Stimulated activated CD8-positive, alpha-beta memory T cell treated with anti-CD3 and anti-CD28 coated beads, Interleukin-2, amount 100 ng/mL, for 1 hour (primary cell): ENCODE measurements at regions not wholly inside any gene's neighbourhood (a gene's known extent, or its start where the extent isn't known, plus 50 kb on each side); places are given as distances from the start of the nearest gene placed in this dataset.

Experiments
- DNase-seq, 2 donors: peaks; one replicate each; pipeline ENCODE4 v3.0.0-alpha.2; 2020; ENCODE audit warnings: low read depth in 2 of 2

DNA sequence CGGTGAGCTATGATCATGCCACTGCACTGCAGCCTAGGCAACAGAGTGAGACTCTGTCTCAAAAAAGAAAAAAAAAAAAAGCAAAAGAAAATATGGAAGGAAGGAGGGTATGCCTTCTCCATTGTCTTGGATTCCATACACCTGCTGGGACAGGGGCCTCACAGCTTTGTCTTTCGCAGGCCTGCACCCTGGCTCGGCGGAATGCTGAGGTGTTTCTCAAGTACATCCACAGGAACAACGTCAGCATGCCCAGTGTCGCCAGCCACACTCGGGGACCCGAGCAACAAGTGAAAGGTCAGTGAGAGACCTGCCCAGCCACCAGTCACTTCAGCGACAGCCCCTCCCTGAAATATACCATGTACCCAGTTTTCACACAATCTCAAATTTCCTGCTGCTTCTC, 288.5 kb upstream of the UMPS start:
- no peak for DNase-seq

DNA sequence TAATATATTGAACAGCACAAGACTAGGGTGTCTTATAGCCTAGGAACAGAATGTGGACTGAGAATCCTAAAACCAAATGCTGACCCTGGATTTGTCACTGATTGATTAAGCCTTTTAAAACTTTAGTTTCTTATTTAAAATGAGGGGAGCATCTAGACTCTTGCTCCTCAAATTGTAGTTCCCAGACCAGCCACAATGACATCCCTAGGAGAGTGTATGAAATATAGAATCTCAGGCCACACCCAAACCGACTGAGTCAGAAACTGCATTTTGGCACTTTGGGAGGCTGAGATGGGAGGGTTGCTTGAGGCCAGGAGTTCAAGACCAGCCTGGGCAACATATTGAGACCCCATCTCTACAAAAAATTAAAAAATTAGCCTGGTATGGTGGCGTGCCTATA, 287.8 kb upstream of the UMPS start:
- no peak for DNase-seq

DNA sequence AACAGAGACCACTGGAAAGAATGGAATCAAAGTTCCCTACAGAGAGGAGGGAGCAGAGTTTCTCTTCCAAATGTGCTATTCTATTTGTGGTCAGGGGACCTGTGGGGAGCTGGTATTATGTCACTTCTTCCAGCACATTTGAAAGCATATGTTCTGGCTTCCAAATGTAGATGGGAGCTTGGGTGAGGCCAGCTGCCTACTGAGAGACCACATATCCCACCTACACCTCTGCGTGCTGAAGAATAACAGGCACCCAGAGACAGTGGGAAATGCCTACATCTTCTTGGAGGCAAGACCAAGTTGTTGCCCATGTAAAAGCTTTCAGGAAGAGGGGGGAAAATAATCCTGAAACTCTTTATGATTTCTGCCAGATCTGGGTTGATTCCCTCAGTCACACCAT, 286.8 kb upstream of the UMPS start:
- DNase-seq, result no peak

DNA sequence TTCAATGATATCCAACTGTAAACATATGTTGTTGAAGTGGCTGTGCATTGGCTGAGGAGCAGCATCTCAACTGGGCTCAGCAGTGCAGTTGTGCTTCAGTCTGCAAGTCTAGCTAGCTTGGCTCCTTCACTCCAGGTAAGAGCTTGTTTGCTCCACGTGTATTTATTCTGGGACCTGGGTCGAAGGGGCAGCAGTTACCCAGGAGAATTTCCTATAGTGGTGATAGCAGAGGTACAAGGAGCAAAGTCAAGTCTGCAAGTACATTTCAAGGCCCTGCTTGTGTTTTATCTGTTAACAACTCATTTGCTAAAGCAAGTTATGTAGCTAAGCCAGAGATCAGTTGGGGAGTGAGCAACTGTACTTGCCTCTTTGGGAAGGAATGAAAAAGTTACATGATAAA, 286.2 kb upstream of the UMPS start:
- no peak for DNase-seq

DNA sequence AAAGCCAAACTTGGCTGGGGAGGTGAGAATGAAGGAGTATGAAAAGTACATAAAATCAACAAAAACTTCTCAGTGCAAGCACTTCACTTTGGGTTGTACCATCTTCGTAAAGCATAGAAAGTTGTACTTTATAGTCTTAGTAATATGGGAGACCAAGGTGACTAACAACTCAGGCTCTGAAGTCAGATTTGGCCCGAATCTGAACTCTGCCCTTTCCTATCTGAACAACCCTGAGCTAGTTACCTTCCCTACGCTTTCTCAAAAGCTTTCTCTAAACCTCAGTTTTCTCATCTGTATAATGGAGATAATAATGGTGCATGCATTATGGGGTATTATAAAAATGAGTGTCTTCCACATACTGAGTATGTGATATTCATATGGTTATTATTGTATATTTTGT, 285.4 kb upstream of the UMPS start:
- no peak for DNase-seq

DNA sequence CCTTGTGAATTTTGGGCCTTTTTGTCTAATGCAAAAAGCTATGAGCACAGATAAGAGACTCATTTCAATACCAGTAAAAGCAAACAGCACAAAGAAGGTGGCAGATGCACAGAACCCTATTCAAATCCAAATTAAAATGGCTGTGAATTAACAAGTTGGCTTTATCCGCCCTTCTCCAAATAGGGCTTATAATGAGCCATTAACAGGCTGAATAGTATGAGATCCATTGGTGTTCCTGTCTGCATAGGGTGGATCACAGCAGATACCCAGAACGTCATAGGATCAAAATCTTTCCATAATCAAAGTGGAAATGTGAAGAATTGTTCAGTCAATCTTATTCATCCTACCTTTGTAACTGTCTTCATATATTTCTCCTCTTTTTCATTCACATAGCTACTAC, 282.4 kb upstream of the UMPS start:
- DNase-seq, result no peak

DNA sequence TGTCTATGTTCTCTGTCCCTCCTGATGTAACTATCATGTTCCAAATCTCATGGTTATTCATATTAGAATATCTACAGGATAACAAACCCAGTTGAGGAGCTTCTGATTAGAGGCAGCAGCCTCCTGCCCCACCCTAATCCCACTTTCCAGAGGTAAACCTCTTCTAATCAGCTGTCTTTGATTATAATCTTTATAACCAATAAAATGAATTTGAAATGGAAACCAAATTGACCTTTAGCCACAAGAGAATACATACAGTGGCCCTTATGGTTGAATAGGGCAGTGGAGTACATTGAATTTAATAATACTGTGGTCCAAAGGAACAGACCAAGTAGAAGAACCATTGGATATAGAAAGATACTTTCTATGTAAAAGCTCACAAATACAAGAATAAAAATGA, 281.3 kb upstream of the UMPS start:
- DNase-seq, result no peak

DNA sequence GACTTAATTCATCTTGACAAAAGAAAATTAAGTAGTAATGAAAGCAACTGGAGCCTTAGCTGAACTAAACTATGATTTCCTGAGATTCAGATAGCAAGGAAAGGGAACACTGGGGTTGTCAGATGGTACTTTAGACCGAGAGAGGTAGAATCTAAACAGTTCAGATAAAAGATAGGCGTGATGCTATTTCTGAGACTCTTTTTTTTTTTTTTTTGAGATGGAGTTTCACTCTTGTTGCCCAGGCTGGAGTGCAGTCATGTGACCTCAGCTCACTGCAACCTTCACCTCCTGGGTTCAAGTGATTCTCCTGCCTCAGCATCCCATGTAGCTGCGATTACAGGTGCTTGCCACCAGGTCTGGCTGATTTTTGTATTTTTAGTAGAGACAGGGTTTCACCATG, 279.9 kb upstream of the UMPS start:
- DNase-seq, result no peak

DNA sequence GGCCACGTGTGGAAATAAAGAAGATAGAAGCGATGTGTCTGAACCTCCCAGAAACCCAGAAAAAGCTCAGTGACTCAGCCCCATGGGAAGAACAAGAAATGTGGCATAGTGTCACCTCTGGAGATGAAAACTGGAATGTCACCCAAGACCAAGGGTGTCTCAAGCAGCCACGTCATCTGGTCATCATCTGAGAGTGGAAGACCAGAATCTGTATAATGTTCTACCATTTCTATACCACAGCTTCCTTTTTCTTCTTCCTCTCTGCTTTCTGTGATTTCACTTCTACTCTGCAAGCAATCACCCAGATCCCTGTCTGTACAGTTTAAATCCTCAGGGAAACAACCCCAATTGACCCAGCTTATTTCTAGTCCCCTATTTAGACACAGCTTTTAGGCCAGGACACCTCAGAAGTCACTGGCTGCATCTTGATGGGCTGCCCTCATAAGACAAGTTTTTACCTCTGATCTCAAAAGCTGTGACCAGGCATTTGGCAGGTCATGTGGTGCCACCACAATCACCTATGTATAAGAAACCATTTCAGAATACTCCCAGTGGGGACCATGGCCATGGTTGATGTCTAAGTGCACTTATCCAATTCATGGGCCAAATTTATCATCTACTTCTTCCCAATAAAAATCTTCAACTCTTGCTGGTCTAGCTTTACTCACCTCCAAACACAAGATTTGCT, 278.5 kb upstream of the UMPS start:
- DNase-seq, result no peak

DNA sequence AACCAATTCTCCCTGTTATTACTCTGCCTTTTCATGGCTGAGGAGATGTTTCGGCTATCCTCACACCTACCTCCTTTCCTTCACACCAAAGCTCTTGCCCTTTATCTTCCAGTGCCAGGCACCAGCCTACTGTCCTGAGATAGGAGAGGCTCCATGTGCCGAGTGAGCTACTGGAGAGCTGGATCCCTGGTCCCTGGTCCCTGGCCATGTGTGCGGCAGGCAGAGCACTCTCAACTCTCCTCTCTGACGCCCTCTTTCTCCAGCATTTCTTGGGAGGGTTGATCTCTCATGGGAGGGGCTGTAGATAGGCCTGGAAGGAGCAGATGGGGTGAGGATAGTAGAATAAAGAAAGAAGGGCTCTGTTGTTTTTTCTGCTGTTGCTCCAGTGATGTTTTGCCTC, 277.1 kb upstream of the UMPS start:
- no peak for DNase-seq

DNA sequence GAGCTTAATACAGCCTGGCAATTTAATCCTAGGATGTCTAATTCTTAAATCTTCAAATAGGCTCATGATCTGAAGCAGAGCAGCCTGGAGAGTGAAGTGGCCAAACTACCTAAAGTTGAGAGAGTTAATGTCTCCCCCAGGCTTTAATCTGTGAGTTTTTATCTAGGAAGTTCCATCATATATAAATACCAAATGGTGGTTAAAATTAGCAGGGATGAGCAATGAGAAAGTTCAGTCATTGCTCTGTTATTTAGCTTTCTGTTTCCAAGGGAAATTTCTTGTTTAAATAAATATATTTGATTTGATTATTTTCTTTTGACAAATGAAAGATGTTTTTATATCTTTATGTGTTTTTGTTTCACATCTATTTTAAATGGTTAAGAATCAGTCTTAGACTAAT, 274.4 kb upstream of the UMPS start:
- no peak for DNase-seq

DNA sequence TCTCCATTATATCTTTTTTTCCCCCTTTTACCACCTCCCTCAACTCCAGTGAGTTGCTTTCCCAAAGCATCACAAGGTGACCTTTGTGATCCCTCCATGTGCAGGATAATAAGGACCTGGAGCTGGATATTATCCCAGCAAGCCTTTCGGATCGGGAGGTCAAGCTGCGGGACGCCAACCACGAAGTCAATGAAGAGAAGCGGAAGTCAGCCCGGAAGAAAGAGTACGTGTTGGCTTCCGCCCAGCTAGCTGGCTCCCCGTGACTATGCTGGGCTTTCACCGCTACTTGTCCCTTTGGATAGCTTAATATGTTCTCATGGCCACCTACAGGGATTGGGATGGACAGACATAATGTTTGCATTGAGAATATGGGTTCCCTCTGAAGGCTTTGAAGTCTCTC, 273.7 kb upstream of the UMPS start:
- no peak for DNase-seq

DNA sequence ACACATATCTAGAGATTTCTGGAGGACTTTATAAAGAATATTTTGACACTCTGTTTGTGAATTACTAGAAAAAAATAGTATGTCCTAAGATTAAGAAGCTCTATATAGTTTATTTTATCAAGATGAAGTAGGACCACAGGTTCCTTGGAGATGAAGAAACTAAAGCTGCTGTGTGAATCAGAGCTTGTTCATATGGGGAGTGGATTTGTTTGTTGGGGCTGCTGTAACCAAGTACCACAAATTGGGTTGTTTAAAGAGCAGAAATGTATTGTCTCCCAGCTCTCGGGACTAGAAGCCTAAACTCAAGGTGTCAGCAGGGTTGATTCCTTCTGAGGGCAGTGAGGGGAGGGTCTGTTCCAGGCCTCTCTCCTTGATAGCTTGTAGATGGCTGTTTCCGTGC, 270.6 kb upstream of the UMPS start:
- DNase-seq, result no peak

DNA sequence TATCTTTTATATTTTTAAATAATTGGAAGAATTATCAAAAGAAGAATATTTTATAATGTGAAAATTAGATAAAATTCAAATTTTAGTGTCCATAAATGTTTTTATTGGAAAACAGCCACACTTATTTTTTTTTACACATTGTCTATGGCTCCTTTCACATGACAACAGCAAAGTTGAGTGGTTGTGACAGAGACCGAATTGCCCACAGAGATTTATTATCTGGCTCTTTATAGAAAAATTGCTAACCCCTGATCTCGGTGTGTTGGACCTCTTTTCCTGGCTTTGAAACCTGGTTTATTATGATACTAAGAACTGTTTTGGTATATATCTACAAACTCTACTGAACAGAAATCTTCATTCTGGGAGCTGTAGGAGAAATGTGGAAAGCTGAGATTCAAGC, 269.1 kb upstream of the UMPS start:
- DNase-seq, result no peak

DNA sequence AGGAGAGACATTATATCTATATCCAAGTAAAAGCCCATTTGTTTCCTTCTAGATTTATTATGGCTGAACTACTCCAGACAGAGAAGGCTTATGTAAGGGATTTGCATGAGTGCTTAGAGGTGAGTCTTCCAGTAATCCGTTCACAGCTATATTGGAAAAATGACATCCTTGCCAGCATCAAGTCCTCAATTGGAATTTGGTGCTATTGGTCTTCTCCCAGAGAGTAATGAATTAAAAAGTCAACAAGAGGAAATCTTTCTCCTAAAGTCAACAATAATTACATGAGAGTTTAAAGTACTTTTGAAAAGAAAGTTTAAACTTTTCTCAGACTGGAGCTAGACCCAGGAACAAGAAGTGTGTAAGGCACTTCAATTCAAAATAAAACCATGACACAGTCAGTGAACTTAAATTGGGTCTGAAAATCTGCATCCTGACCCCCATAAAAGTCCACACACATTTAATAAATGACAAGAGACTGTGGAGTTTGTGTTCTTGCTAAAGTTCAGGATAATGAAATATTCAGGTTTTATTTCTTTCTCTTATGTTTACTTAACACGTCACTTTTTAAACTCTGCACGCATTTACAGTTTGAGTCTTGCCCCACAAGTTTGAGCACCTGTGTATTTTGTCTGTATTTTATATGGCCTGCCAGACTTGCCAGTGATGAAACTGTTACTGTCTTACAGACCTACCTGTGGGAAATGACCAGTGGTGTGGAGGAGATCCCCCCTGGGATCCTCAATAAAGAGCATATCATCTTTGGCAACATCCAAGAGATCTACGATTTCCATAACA, 268.2 kb upstream of the UMPS start:
- no peak for DNase-seq

DNA sequence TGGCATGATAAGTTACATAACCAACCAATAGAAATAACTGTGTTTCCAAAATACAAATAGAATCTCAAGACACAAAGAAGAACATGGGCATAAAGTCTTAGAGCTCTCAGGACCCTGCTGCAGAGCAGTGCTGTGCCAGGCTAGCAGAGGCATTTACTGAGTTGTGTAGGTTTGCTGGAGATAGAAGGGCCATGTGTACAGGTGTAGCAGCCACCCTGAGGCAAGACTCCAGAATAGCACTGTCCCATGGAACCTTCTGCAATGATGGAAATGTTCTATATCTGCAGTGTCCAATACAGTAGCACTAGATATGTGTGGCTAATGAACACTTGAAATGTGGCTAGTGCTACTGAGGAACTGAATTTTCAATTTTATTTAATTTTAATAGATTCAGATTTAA, 267.0 kb upstream of the UMPS start:
- DNase-seq, result no peak

DNA sequence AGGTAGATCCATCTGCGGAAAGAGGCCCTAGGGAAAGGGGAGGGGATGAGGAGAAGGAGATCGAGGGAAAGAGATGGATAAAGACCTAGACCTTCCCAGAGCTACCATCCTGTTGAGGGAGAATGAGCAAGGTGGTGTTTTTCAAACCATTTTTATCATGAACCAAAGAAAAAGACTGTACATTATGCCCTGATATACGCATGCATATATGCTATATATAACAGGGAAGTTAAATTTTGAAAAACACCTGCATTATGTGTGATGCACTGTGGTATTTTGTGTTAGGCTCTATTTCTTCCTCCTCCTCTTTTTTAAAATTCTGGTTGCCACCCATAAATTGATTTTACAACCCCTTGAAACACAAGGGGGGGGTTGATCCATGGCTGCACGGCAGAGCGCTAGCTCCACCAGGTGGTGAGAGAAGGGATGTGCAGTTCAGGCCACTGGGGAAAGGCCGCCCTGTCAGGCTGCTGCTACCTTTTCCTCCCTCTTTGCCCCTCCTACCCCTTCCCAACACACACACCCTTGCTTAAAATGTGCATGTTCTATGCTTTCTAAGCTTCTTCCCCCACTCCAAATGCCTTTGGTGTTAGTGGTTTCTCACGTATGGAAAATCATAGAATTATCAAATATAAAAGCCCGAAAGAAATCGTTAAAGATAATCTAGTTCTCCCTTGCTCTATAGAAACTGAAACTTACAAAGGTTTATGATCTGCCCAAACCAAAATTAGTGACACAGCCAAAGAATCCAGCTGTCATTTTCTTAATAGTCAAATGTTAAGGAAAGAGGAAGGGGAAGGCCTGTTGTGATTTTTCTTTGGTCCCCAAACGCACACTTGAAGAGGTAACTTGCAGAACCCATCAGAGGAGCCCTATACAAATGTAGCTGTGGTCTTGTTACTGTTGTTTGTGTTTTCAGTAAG, 262.0 kb upstream of the UMPS start:
- no peak for DNase-seq

DNA sequence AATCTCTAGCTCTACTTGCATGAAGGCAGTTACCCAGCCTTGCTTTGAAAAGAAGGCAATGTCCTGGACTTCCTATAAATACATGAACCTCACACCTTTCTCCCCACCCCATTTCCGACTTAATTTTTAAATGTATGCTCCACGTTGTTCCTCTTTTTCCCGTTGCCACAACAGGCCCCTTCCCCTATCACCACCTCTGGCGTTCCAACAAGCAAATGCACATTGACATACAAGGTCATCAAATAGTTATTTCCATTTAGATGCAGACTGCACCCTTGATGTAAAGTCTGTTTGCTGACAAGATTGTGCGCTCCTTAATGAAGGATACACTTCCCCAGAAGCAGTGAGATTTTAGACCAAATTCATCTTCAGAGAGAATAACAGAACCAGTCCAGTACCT, 260.7 kb upstream of the UMPS start:
- DNase-seq, result no peak

DNA sequence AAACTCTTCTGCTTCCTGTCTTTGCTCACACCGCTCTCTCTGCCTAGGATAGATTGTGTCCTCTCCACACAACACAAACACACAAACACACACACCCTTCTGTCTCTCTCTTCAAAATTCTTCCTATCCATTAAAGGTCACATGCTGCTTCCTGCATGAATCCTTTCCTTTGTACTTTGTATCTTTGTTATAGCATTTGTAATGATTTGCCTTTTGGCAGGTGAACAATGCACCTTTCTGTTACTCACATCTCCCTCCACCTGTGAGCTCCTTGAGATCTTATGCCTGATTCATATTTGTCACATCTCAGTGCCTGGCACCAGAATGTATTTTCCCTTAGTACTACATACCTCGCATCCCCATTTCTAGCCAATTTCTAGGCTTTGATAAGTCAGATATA, 251.4 kb upstream of the UMPS start:
- DNase-seq, result no peak

DNA sequence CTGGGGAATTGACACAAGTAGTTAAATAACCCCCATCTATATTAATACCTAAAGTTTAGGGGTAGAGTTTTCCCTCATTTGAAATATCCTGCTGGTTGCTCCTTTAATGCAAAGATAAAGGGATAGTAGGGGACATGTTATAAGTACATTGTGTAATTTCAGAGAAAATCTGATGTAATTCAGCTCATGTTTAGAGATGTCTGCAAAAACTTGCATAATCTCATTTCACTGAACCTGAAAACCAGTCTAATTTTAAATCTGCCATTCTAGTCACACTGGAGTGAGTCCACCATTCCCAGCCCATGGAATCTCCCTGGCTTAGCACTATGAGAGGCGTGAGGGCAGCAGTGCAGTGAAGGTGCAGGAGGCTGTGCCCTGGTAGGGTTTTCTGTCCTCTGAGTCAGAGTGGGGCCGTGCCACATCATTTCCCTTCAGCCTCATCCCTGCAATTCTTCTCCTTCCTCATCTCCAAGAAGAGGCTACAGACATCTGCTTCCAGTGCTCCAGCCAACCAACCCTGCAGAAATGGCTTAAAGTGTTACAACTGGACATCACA, 246.3 kb upstream of the UMPS start:
- DNase-seq, result no peak

DNA sequence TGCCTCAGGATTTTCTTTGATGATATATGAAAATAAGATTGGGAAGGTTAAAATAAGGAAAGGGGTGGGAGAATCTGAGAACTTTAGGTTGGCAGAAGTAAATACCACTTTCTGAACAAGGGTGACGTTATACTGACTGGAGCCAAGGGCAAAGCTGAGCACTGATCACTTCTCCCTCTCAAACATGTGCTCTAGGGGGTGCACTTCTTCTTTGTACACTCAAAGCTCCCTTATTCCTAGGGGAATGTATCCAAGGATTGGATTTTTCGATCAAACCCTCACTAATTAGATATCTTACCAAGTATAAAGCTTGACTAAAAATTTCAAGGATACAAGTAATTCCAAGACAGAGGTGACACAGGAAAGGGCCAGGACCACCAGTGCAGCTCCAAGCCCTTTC, 243.9 kb upstream of the UMPS start:
- DNase-seq, result no peak

DNA sequence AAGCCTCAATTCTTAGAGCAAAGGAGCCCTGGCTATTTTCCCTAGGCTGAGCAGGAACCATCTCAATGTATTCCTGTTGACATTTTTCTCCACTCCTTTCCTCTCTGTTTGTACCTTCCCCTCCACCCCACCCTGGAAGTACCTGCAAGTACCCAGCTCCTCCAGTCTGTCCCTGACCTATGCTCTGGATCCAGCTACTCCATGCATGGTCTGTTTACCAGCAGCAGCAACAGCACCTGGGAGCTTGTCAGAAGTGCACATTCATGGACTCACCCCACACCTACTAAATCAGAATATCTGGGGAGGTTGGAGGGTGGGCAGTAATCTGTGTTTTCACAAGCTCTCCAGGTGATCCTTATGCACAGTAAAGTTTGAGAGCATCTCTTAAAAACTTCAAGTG, 240.7 kb upstream of the UMPS start:
- DNase-seq, result no peak
